ENCODE measurements at regions not wholly inside any gene's neighbourhood (a gene's known extent, or its start where the extent isn't known, plus 50 kb on each side); places are given as distances from the start of the nearest gene placed in this dataset.
"Not testable (repeated sequence)": the region's sequence is repeated elsewhere in the genome, so short reads cannot be mapped to it uniquely, and the experiment has no call there.

DNA sequence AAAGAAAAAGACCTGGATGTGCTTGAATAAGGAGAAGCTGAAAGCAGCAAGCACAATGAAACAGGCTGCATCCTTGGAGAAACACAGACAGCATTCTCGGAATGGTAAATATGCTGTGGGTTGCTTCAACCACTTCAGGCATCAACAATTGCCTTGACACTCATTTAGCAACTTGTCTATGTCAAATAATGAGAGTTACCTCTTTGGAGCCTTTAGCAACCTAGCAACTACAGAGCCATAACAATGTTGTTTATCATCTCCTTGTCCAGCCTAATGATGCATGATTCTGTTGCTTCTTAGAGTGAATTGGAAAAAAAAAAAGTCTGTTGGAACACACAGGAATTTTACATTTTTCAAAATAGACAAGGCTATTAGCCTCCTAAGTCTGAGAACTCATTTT, 410.6 kb downstream of the PIK3C3 start:
- no TSS peak for BruUV-seq (replicated peaks)

DNA sequence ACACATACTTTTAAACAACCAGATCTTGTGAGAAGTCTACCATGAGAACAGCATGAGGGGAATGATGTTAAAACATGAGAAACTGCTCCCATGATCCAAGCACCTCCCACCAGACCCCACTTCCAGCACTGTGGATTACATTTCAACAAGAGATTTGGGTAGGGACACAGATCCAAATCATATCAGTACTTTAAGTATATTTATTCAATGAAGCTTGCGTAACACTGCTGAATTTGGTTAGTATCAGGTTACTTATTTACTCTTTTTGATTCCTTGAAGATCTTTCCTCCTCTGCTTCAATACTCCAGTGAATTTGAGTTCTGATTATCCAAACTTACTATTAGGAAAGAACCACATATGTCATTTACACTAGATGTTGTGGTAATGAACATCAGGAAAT, 418.6 kb downstream of the PIK3C3 start:
- no peaks in the 10 kb centered on the region for H3K36me3 ChIP-seq (ENCODE audit: low read depth)
- TF ChIP-seq, protein P1, sequence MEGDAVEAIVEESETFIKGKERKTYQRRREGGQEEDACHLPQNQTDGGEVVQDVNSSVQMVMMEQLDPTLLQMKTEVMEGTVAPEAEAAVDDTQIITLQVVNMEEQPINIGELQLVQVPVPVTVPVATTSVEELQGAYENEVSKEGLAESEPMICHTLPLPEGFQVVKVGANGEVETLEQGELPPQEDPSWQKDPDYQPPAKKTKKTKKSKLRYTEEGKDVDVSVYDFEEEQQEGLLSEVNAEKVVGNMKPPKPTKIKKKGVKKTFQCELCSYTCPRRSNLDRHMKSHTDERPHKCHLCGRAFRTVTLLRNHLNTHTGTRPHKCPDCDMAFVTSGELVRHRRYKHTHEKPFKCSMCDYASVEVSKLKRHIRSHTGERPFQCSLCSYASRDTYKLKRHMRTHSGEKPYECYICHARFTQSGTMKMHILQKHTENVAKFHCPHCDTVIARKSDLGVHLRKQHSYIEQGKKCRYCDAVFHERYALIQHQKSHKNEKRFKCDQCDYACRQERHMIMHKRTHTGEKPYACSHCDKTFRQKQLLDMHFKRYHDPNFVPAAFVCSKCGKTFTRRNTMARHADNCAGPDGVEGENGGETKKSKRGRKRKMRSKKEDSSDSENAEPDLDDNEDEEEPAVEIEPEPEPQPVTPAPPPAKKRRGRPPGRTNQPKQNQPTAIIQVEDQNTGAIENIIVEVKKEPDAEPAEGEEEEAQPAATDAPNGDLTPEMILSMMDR (conservative IDR thresholded peaks at IDR 0.05): no peak
- no peak for TF ChIP-seq EZH2 (IDR thresholded peaks at IDR 0.05; ENCODE audit: low read depth)
- no peak for DNase-seq
- H3K4me1 ChIP-seq (replicated peaks; ENCODE audit: insufficient read depth): no peaks in the 10 kb centered on the region
- no peak overlapping the region for H2AFZ ChIP-seq
- H3K27ac ChIP-seq: no peak overlapping the region
- no peaks in the 10 kb centered on the region for H3K9me3 ChIP-seq (ENCODE audit: insufficient read depth, low read depth)
- intact Hi-C loops (cut with micrococcal nuclease; ENCODE audit: unreplicated experiment): no loop called here
- no peaks in the 10 kb centered on the region for H3F3A ChIP-seq (ENCODE audit: insufficient read depth, low read depth)
- POLR2A ChIA-PET (ENCODE audit: unreplicated experiment): no interaction called here
- CTCF ChIA-PET: no interaction called here
- BruUV-seq (replicated peaks): no TSS peak
- no peaks in the 10 kb centered on the region for H4K20me1 ChIP-seq (ENCODE audit: insufficient read depth)
- H3K27me3 ChIP-seq (ENCODE audit: insufficient read depth, low read depth): no peaks in the 10 kb centered on the region
- H3K4me2 ChIP-seq: no peak overlapping the region
- no peaks in the 10 kb centered on the region for H3K9me2 ChIP-seq (ENCODE audit: insufficient read depth)
- no peak overlapping the region for H3K4me3 ChIP-seq
- no peaks in the 10 kb centered on the region for H3K79me2 ChIP-seq (ENCODE audit: low read depth)

More for the DNA sequence above, 410.6 kb downstream of the PIK3C3 start:
- no peaks in the 10 kb centered on the region for H3K9me3 ChIP-seq (ENCODE audit: insufficient read depth, low read depth)
- H4K20me1 ChIP-seq (ENCODE audit: insufficient read depth): no peaks in the 10 kb centered on the region
- no peak overlapping the region for H3K27ac ChIP-seq
- no peak overlapping the region for H3K4me2 ChIP-seq
- no peaks in the 10 kb centered on the region for H3K9me2 ChIP-seq (ENCODE audit: insufficient read depth)
- no peaks in the 10 kb centered on the region for H3K4me1 ChIP-seq (replicated peaks; ENCODE audit: insufficient read depth)
- no peaks in the 10 kb centered on the region for H3K36me3 ChIP-seq (ENCODE audit: low read depth)
- ChIA-PET CTCF (no interaction called here), POLR2A (ENCODE audit: unreplicated experiment) (no interaction called here)
- no peak for DNase-seq
- no peaks in the 10 kb centered on the region for H3F3A ChIP-seq (ENCODE audit: insufficient read depth, low read depth)
- TF ChIP-seq, protein P1 (conservative IDR thresholded peaks at IDR 0.05): no peak
- no peak for TF ChIP-seq EZH2 (IDR thresholded peaks at IDR 0.05; ENCODE audit: low read depth)
- H3K27me3 ChIP-seq (ENCODE audit: insufficient read depth, low read depth): no peaks in the 10 kb centered on the region
- no peak overlapping the region for H3K4me3 ChIP-seq
- no peaks in the 10 kb centered on the region for H3K79me2 ChIP-seq (ENCODE audit: low read depth)
- intact Hi-C loops (cut with micrococcal nuclease; ENCODE audit: unreplicated experiment): no loop called here
- no peak overlapping the region for H2AFZ ChIP-seq

DNA sequence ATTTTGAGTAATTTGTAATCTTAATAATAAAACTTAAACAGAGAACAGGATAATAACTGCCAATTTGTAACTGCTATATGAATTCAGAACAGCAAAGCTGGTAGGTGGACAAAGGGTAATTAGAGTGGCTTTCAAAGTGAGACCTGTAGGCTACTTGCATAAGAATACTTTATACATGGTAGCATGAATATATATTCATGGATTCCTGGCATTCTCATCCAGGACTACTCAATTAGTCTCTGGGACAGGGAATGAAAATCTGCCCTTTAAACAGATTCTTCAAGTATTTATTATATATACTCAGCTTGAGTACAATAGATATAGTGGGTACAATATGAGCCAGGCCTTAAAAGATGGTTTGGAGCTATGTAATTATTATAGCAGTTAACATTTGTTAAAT, 419.9 kb downstream of the PIK3C3 start:
- Histone ChIP-seq H3K9me3 (ENCODE audit: insufficient read depth, low read depth) (no peaks in the 10 kb centered on the region), H2AFZ (no peak overlapping the region), H3K79me2 (ENCODE audit: low read depth) (no peaks in the 10 kb centered on the region), H3K4me1 (replicated peaks; ENCODE audit: insufficient read depth) (no peaks in the 10 kb centered on the region), H3K27ac (no peak overlapping the region), H3K4me2 (no peak overlapping the region), H3K36me3 (ENCODE audit: low read depth) (no peaks in the 10 kb centered on the region), H3K9me2 (ENCODE audit: insufficient read depth) (no peaks in the 10 kb centered on the region), H3F3A (ENCODE audit: insufficient read depth, low read depth) (no peaks in the 10 kb centered on the region), H3K27me3 (ENCODE audit: insufficient read depth, low read depth) (no peaks in the 10 kb centered on the region), H4K20me1 (ENCODE audit: insufficient read depth) (no peaks in the 10 kb centered on the region), H3K4me3 (no peak overlapping the region)
- ChIA-PET POLR2A (ENCODE audit: unreplicated experiment) (no interaction called here), CTCF (no interaction called here)
- intact Hi-C loops (cut with micrococcal nuclease; ENCODE audit: unreplicated experiment): no loop called here
- no peak for DNase-seq
- TF ChIP-seq, protein P1 (conservative IDR thresholded peaks at IDR 0.05): no peak
- TF ChIP-seq EZH2 (IDR thresholded peaks at IDR 0.05; ENCODE audit: low read depth): no peak
- no TSS peak for BruUV-seq (replicated peaks)

DNA sequence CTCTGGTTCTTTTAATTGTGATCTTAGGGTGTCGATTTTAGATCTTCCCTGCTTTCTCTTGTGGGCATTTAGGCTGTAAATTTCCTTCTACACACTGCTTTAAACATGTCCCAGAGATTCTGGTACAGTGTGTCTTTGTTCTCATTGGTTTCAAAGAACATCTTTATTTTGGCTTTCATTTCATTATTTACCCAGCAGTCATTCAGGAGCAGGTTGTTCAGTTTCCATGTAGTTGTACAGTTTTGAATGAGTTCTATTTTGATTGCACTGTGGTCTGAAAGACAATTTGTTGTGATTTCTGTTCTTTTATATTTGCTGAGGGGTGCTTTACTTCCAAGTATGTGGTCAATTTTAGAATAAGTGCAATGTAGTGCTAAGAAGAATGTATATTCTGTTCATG, 423.8 kb downstream of the PIK3C3 start:
- H4K20me1 ChIP-seq (ENCODE audit: insufficient read depth); H3K27me3 ChIP-seq (ENCODE audit: insufficient read depth, low read depth); BruUV-seq (replicated peaks); H3K9me3 ChIP-seq (ENCODE audit: insufficient read depth, low read depth); H3K4me1 ChIP-seq (replicated peaks; ENCODE audit: insufficient read depth); H3K79me2 ChIP-seq (ENCODE audit: low read depth); POLR2A ChIA-PET (ENCODE audit: unreplicated experiment); H3F3A ChIP-seq (ENCODE audit: insufficient read depth, low read depth); H3K4me3 ChIP-seq; DNase-seq; intact Hi-C loops (cut with micrococcal nuclease; ENCODE audit: unreplicated experiment); CTCF ChIA-PET; H3K9me2 ChIP-seq (ENCODE audit: insufficient read depth); H2AFZ ChIP-seq; H3K27ac ChIP-seq; H3K4me2 ChIP-seq; H3K36me3 ChIP-seq (ENCODE audit: low read depth): not testable (repeated sequence)

DNA sequence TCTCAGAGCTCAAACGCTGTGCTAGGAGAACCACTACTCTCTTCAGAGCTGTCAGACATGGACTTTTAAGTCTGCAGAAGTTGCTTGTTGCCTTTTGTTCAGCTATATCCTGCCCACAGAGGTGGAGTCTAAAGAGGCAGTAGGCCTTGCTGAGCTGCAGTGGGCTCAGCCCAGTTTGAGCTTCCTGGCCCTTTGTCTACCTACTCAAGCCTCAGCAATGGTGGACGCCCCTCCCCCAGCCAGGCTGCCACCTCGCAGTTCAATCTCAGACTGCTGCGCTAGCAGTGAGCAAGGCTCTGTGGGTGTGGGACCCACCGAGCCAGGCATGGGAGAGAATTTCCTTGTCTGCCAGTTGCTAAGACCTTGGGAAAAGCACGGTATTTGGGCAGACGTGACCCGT, 426.2 kb downstream of the PIK3C3 start:
- BruUV-seq (replicated peaks); H3K79me2 ChIP-seq (ENCODE audit: low read depth); H3K27me3 ChIP-seq (ENCODE audit: insufficient read depth, low read depth); H3K27ac ChIP-seq; H3K9me3 ChIP-seq (ENCODE audit: insufficient read depth, low read depth); H4K20me1 ChIP-seq (ENCODE audit: insufficient read depth); POLR2A ChIA-PET (ENCODE audit: unreplicated experiment); CTCF ChIA-PET; H2AFZ ChIP-seq; H3K4me1 ChIP-seq (replicated peaks; ENCODE audit: insufficient read depth); DNase-seq; intact Hi-C loops (cut with micrococcal nuclease; ENCODE audit: unreplicated experiment); H3K4me2 ChIP-seq; H3K36me3 ChIP-seq (ENCODE audit: low read depth); H3K9me2 ChIP-seq (ENCODE audit: insufficient read depth); H3K4me3 ChIP-seq; H3F3A ChIP-seq (ENCODE audit: insufficient read depth, low read depth): not testable (repeated sequence)
